IPS-20b (cell line): ENCODE measurements at regions not wholly inside any gene's neighbourhood (a gene's known extent, or its start where the extent isn't known, plus 50 kb on each side); places are given as distances from the start of the nearest gene placed in this dataset.

ENCODE experiments used
- H3K27ac ChIP-seq: one replicate; pipeline ENCODE4 v1.5.1; 2013; ENCODE audit warnings: low read length
- H3K27me3 ChIP-seq: 2 replicates; pipeline ENCODE4 v1.6.1; 2013; ENCODE audit warnings: mild to moderate bottlenecking, low read length, inconsistent platforms; ENCODE audit not compliant: insufficient read depth
- H3K36me3 ChIP-seq: 2 replicates; pipeline ENCODE4 v1.6.1; 2013; ENCODE audit warnings: low read depth, mild to moderate bottlenecking, inconsistent platforms, low read length, moderate library complexity; ENCODE audit not compliant: insufficient read depth
- H3K4me1 ChIP-seq: 2 replicates; pipeline ENCODE4 v1.6.1; 2013; ENCODE audit warnings: mild to moderate bottlenecking, control low read depth, inconsistent platforms, low read length, moderate library complexity; ENCODE audit not compliant: insufficient read depth
- H3K4me3 ChIP-seq: 2 replicates; pipeline ENCODE4 v1.5.1; 2013; ENCODE audit warnings: mild to moderate bottlenecking, low read length, inconsistent platforms
- H3K9ac ChIP-seq: 2 replicates; pipeline ENCODE4 v1.6.1; 2013; ENCODE audit warnings: low read depth, mild to moderate bottlenecking, inconsistent platforms, low read length, moderate library complexity
- H3K9me3 ChIP-seq: 2 replicates; pipeline ENCODE4 v1.6.1; 2013; ENCODE audit warnings: mild to moderate bottlenecking, low read depth, low read length, inconsistent platforms; ENCODE audit not compliant: insufficient read depth

- Histone ChIP-seq H3K27me3 (no peaks in the 10 kb centered on the region), H3K9me3 (no peaks in the 10 kb centered on the region), H3K9ac (no peak overlapping the region), H3K36me3 (peaks cover 3% of the 10 kb centered on the region), H3K4me3 (no peak overlapping the region), H3K4me1 (no peaks in the 10 kb centered on the region), H3K27ac (no peak overlapping the region)
These were observed 173.6 kb upstream of the NUDT6 start for GRCh38 chr4:123096038-123096437.

GRCh38 chr4:123102897-123103471 lies 180.6 kb upstream of the NUDT6 start:
- Histone ChIP-seq H3K27me3 (no peaks in the 10 kb centered on the region), H3K36me3 (no peaks in the 10 kb centered on the region), H3K4me1 (no peaks in the 10 kb centered on the region), H3K9me3 (no peaks in the 10 kb centered on the region), H3K27ac (no peak overlapping the region), H3K9ac (no peak overlapping the region), H3K4me3 (no peak overlapping the region)

GRCh38 chr4:123104310-123105025 lies 182.1 kb upstream of the NUDT6 start:
- Histone ChIP-seq H3K9me3 (no peaks in the 10 kb centered on the region), H3K27me3 (no peaks in the 10 kb centered on the region), H3K9ac (no peak overlapping the region), H3K36me3 (no peaks in the 10 kb centered on the region), H3K27ac (no peak overlapping the region), H3K4me3 (no peak overlapping the region), H3K4me1 (no peaks in the 10 kb centered on the region)

- H3K36me3 ChIP-seq = no peaks in the 10 kb centered on the region
- no peak overlapping the region for H3K27ac ChIP-seq
- no peaks in the 10 kb centered on the region for H3K4me1 ChIP-seq
- no peak overlapping the region for H3K9ac ChIP-seq
- H3K9me3 ChIP-seq = no peaks in the 10 kb centered on the region
- no peaks in the 10 kb centered on the region for H3K27me3 ChIP-seq
- H3K4me3 ChIP-seq = no peak overlapping the region
These were observed 182.6 kb upstream of the NUDT6 start for GRCh38 chr4:123105026-123105420.

GRCh38 chr4:123106747-123107146 lies 184.3 kb upstream of the NUDT6 start:
- no peak overlapping the region for H3K27ac ChIP-seq
- no peaks in the 10 kb centered on the region for H3K9me3 ChIP-seq
- no peaks in the 10 kb centered on the region for H3K27me3 ChIP-seq
- no peaks in the 10 kb centered on the region for H3K4me1 ChIP-seq
- no peaks in the 10 kb centered on the region for H3K36me3 ChIP-seq
- H3K4me3 ChIP-seq = no peak overlapping the region
- H3K9ac ChIP-seq = no peak overlapping the region

- H3K4me3 ChIP-seq = no peak overlapping the region
- no peak overlapping the region for H3K27ac ChIP-seq
- H3K9me3 ChIP-seq = no peaks in the 10 kb centered on the region
- H3K27me3 ChIP-seq = no peaks in the 10 kb centered on the region
- H3K36me3 ChIP-seq = no peaks in the 10 kb centered on the region
- no peaks in the 10 kb centered on the region for H3K4me1 ChIP-seq
- H3K9ac ChIP-seq = no peak overlapping the region
These were observed 185.3 kb upstream of the NUDT6 start for GRCh38 chr4:123107444-123108252.

- no peaks in the 10 kb centered on the region for H3K27me3 ChIP-seq
- no peak overlapping the region for H3K27ac ChIP-seq
- no peaks in the 10 kb centered on the region for H3K9me3 ChIP-seq
- H3K4me1 ChIP-seq = no peaks in the 10 kb centered on the region
- no peak overlapping the region for H3K4me3 ChIP-seq
- no peak overlapping the region for H3K9ac ChIP-seq
- H3K36me3 ChIP-seq = no peaks in the 10 kb centered on the region
These were observed 186.7 kb upstream of the NUDT6 start for GRCh38 chr4:123109139-123109538.

- H3K9ac ChIP-seq = no peak overlapping the region
- H3K4me1 ChIP-seq = no peaks in the 10 kb centered on the region
- H3K4me3 ChIP-seq = no peak overlapping the region
- no peaks in the 10 kb centered on the region for H3K36me3 ChIP-seq
- H3K27me3 ChIP-seq = no peaks in the 10 kb centered on the region
- no peak overlapping the region for H3K27ac ChIP-seq
- H3K9me3 ChIP-seq = no peaks in the 10 kb centered on the region
These were observed 187.8 kb upstream of the NUDT6 start for GRCh38 chr4:123110147-123110546.

GRCh38 chr4:123110685-123111084 lies 188.3 kb upstream of the NUDT6 start:
- Histone ChIP-seq H3K27ac (no peak overlapping the region), H3K27me3 (no peaks in the 10 kb centered on the region), H3K36me3 (no peaks in the 10 kb centered on the region), H3K9ac (no peak overlapping the region), H3K9me3 (no peaks in the 10 kb centered on the region), H3K4me3 (no peak overlapping the region), H3K4me1 (no peaks in the 10 kb centered on the region)

GRCh38 chr4:123113155-123113554 lies 190.8 kb upstream of the NUDT6 start:
- H3K36me3 ChIP-seq = no peaks in the 10 kb centered on the region
- no peaks in the 10 kb centered on the region for H3K9me3 ChIP-seq
- H3K4me1 ChIP-seq = no peaks in the 10 kb centered on the region
- H3K4me3 ChIP-seq = no peak overlapping the region
- no peaks in the 10 kb centered on the region for H3K27me3 ChIP-seq
- H3K27ac ChIP-seq = no peak overlapping the region
- H3K9ac ChIP-seq = no peak overlapping the region

- H3K27ac ChIP-seq = no peak overlapping the region
- no peak overlapping the region for H3K4me3 ChIP-seq
- H3K9ac ChIP-seq = no peak overlapping the region
- H3K27me3 ChIP-seq = no peaks in the 10 kb centered on the region
- no peaks in the 10 kb centered on the region for H3K9me3 ChIP-seq
- no peaks in the 10 kb centered on the region for H3K36me3 ChIP-seq
- no peaks in the 10 kb centered on the region for H3K4me1 ChIP-seq
These were observed 191.9 kb upstream of the NUDT6 start for GRCh38 chr4:123114084-123114914.
